Esophagus muscularis mucosa (tissue), 3 donors: ENCODE measurements at regions not wholly inside any gene's neighbourhood (a gene's known extent, or its start where the extent isn't known, plus 50 kb on each side); places are given as distances from the start of the nearest gene placed in this dataset.
"Not testable (repeated sequence)": the region's sequence is repeated elsewhere in the genome, so short reads cannot be mapped to it uniquely, and the experiment has no call there.

Experiments used
- EP300 ChIP-seq: sonication (generic); formaldehyde crosslinking; IDR thresholded peaks from one replicate; pipeline ENCODE4 v1.6.1; 2017; ENCODE audit warnings: antibody characterized with exemption
- TF ChIP-seq, protein P1 (sequence below), 3 experiments: fragments of 200-600 bp in 2 of 3; fragments of 450-650 bp in 1 of 3; sonication (generic) in 2 of 3; IDR thresholded peaks; one replicate each; pipeline ENCODE4 v1.5.1; 2017 to 2019; ENCODE audit warnings: antibody characterized with exemption in 3 of 3, mild to moderate bottlenecking in 2 of 3, moderate library complexity in 1 of 3

- TF ChIP-seq, protein P1, sequence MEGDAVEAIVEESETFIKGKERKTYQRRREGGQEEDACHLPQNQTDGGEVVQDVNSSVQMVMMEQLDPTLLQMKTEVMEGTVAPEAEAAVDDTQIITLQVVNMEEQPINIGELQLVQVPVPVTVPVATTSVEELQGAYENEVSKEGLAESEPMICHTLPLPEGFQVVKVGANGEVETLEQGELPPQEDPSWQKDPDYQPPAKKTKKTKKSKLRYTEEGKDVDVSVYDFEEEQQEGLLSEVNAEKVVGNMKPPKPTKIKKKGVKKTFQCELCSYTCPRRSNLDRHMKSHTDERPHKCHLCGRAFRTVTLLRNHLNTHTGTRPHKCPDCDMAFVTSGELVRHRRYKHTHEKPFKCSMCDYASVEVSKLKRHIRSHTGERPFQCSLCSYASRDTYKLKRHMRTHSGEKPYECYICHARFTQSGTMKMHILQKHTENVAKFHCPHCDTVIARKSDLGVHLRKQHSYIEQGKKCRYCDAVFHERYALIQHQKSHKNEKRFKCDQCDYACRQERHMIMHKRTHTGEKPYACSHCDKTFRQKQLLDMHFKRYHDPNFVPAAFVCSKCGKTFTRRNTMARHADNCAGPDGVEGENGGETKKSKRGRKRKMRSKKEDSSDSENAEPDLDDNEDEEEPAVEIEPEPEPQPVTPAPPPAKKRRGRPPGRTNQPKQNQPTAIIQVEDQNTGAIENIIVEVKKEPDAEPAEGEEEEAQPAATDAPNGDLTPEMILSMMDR (IDR thresholded peaks at IDR 0.05) = not testable (repeated sequence)
- not testable (repeated sequence) for TF ChIP-seq EP300
These were observed 152.7 kb downstream of the SPATA31A6 start for GRCh38 chr9:42335984-42336657.
